HEK293 (cell line): ENCODE measurements at regions not wholly inside any gene's neighbourhood (a gene's known extent, or its start where the extent isn't known, plus 50 kb on each side); places are given as distances from the start of the nearest gene placed in this dataset.

Source experiments
- ATF2 ChIP-seq: fragments of 450-650 bp; formaldehyde crosslinking; IDR thresholded peaks from 2 replicates; pipeline ENCODE4 v1.5.1; 2016; ENCODE audit warnings: missing biosample characterization, missing genetic modification characterization, low read depth
- PRDM10 ChIP-seq: fragments of 450-650 bp; formaldehyde crosslinking; IDR thresholded peaks from 2 replicates; pipeline ENCODE4 v1.5.1; 2016; ENCODE audit warnings: missing biosample characterization, missing genetic modification characterization
- YY1 ChIP-seq: fragments of 450-650 bp; formaldehyde crosslinking; IDR thresholded peaks from 2 replicates; pipeline ENCODE4 v1.5.1; 2018; ENCODE audit warnings: missing biosample characterization, missing genetic modification characterization
- ZBTB11 ChIP-seq: fragments of 450-650 bp; formaldehyde crosslinking; conservative IDR thresholded peaks from 2 replicates; pipeline ENCODE4 v1.5.1; 2016; ENCODE audit warnings: low read depth, missing biosample characterization, missing genetic modification characterization
- ZFP3 ChIP-seq: fragments of 450-650 bp; formaldehyde crosslinking; IDR thresholded peaks from 2 replicates; pipeline ENCODE4 v1.5.1; 2016; ENCODE audit warnings: low read depth, missing biosample characterization, missing genetic modification characterization
- ZNF214 ChIP-seq: fragments of 450-650 bp; formaldehyde crosslinking; IDR thresholded peaks from 2 replicates; pipeline ENCODE4 v1.5.1; 2017; ENCODE audit warnings: missing biosample characterization, mild to moderate bottlenecking, missing genetic modification characterization, borderline replicate concordance
- ZNF404 ChIP-seq: fragments of 450-650 bp; formaldehyde crosslinking; IDR thresholded peaks from 2 replicates; pipeline ENCODE4 v1.5.1; 2017; ENCODE audit warnings: missing biosample characterization, missing genetic modification characterization
- ZNF426 ChIP-seq: fragments of 450-650 bp; formaldehyde crosslinking; IDR thresholded peaks from 2 replicates; pipeline ENCODE4 v1.5.1; 2017; ENCODE audit warnings: missing biosample characterization, missing genetic modification characterization, mild to moderate bottlenecking, inconsistent platforms, moderate library complexity
- ZNF585B ChIP-seq: fragments of 450-650 bp; formaldehyde crosslinking; IDR thresholded peaks from 2 replicates; pipeline ENCODE4 v1.5.1; 2016; ENCODE audit warnings: missing biosample characterization, missing genetic modification characterization
- ZSCAN18 ChIP-seq: fragments of 450-650 bp; formaldehyde crosslinking; IDR thresholded peaks from 2 replicates; pipeline ENCODE4 v1.5.1; 2016; ENCODE audit warnings: missing biosample characterization, missing genetic modification characterization
- TF ChIP-seq, protein P1 (sequence below): fragments of 450-650 bp; formaldehyde crosslinking; IDR thresholded peaks from 2 replicates; pipeline ENCODE4 v1.5.1; 2016; ENCODE audit warnings: missing biosample characterization, missing genetic modification characterization, borderline replicate concordance
- TF ChIP-seq, protein P2 (sequence below): fragments of 450-650 bp; formaldehyde crosslinking; IDR thresholded peaks from 2 replicates; pipeline ENCODE4 v1.5.1; 2016; ENCODE audit warnings: missing biosample characterization, missing genetic modification characterization
- TF ChIP-seq, protein P3 (sequence below): fragments of 450-650 bp; formaldehyde crosslinking; IDR thresholded peaks from 2 replicates; pipeline ENCODE4 v1.5.1; 2016; ENCODE audit warnings: missing biosample characterization, missing genetic modification characterization

GRCh38 chr1:90502696-90503095 is 214.4 kb downstream of the BARHL2 start (continued):
- TF ChIP-seq ZNF426 (tag by site-specific recombination), result no peak
- no peak for TF ChIP-seq ZNF404 (tag by site-specific recombination)
- TF ChIP-seq, protein P1, sequence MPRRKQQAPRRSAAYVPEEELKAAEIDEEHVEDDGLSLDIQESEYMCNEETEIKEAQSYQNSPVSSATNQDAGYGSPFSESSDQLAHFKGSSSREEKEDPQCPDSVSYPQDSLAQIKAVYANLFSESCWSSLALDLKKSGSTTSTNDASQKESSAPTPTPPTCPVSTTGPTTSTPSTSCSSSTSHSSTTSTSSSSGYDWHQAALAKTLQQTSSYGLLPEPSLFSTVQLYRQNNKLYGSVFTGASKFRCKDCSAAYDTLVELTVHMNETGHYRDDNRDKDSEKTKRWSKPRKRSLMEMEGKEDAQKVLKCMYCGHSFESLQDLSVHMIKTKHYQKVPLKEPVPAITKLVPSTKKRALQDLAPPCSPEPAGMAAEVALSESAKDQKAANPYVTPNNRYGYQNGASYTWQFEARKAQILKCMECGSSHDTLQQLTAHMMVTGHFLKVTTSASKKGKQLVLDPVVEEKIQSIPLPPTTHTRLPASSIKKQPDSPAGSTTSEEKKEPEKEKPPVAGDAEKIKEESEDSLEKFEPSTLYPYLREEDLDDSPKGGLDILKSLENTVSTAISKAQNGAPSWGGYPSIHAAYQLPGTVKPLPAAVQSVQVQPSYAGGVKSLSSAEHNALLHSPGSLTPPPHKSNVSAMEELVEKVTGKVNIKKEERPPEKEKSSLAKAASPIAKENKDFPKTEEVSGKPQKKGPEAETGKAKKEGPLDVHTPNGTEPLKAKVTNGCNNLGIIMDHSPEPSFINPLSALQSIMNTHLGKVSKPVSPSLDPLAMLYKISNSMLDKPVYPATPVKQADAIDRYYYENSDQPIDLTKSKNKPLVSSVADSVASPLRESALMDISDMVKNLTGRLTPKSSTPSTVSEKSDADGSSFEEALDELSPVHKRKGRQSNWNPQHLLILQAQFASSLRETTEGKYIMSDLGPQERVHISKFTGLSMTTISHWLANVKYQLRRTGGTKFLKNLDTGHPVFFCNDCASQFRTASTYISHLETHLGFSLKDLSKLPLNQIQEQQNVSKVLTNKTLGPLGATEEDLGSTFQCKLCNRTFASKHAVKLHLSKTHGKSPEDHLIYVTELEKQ (tag by site-specific recombination), result no peak
- TF ChIP-seq ZSCAN18 (tag by site-specific recombination), result no peak
- TF ChIP-seq, protein P2, sequence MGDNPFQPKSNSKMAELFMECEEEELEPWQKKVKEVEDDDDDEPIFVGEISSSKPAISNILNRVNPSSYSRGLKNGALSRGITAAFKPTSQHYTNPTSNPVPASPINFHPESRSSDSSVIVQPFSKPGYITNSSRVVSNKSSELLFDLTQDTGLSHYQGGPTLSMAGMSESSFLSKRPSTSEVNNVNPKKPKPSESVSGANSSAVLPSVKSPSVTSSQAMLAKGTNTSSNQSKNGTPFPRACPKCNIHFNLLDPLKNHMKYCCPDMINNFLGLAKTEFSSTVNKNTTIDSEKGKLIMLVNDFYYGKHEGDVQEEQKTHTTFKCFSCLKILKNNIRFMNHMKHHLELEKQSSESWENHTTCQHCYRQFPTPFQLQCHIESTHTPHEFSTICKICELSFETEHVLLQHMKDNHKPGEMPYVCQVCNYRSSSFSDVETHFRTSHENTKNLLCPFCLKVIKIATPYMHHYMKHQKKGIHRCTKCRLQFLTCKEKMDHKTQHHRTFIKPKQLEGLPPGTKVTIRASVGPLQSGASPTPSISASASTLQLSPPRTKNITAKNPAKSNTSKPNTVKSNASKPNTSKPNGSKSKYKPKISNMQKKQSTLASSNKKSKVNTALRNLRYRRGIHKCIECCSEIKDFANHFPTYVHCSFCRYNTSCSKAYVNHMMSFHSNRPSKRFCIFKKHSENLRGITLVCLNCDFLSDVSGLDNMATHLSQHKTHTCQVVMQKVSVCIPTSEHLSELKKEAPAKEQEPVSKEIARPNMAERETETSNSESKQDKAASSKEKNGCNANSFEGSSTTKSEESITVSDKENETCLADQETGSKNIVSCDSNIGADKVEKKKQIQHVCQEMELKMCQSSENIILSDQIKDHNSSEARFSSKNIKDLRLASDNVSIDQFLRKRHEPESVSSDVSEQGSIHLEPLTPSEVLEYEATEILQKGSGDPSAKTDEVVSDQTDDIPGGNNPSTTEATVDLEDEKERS (tag by site-specific recombination), result no peak
- TF ChIP-seq ATF2 (tag by site-specific recombination), result no peak
- TF ChIP-seq ZBTB11 (tag by site-specific recombination), result no peak
- no peak for TF ChIP-seq ZNF214
- no peak for TF ChIP-seq PRDM10
- TF ChIP-seq ZFP3 (tag by site-specific recombination), result no peak
- TF ChIP-seq YY1 (tag by site-specific recombination), result no peak
- TF ChIP-seq, protein P3, sequence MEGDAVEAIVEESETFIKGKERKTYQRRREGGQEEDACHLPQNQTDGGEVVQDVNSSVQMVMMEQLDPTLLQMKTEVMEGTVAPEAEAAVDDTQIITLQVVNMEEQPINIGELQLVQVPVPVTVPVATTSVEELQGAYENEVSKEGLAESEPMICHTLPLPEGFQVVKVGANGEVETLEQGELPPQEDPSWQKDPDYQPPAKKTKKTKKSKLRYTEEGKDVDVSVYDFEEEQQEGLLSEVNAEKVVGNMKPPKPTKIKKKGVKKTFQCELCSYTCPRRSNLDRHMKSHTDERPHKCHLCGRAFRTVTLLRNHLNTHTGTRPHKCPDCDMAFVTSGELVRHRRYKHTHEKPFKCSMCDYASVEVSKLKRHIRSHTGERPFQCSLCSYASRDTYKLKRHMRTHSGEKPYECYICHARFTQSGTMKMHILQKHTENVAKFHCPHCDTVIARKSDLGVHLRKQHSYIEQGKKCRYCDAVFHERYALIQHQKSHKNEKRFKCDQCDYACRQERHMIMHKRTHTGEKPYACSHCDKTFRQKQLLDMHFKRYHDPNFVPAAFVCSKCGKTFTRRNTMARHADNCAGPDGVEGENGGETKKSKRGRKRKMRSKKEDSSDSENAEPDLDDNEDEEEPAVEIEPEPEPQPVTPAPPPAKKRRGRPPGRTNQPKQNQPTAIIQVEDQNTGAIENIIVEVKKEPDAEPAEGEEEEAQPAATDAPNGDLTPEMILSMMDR (tag by site-specific recombination), result no peak
- TF ChIP-seq ZNF585B (tag by site-specific recombination), result no peak
